HG03460 (cell line): ENCODE measurements at regions not wholly inside any gene's neighbourhood (a gene's known extent, or its start where the extent isn't known, plus 50 kb on each side); places are given as distances from the start of the nearest gene placed in this dataset.
A peak's percentile ranks its signal among the peaks of the same experiment; 100 is the strongest.

Experiments used
- ATAC-seq: cut with Tn5 transposase; IDR thresholded peaks from one replicate; pipeline ENCODE4 v1.9.1; 2021; ENCODE audit not compliant: unreplicated experiment

DNA sequence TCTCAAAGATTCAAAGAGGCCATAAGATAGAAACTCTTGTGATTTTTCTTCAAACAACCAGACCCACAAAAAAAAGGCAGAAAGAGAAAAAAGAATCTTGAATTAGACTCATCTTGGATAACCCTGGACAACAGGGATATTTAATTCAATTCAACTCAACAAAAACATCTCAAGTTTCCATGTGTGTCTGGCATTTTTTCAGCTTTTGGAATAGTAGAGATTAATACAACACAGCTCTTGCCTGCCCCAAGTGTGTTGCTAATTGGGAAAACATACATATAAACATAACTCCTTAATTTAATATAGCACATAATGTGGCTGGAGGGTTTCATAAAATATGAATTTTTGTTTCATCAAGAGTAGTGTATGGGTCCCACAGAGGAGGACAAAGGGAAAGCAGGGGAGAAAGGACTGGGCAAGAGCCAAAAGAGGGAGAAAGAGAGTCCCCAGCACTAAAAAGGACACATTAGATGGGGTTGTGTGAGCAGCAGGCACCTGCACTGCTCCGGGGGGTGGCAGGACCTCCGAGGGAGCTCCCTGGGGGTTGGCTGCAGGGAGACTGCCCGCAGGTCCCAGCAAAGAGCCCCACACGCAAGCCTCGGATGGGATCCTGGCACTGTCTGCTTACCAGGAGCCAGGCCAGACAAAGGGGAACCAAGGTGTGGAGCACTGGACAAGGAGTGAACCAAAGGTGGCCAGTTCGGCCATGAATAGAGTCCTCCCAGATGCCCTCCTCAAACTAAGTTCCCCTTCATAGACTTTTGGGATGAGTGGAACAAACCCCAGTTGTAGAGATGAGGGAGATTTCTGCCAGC lies 65.6 kb upstream of the TMEM72 start:
- ATAC-seq: no peak

GRCh38 chr10:44847110-44847509 lies 64.0 kb upstream of the TMEM72 start:
- ATAC-seq: no peak

- no peak for ATAC-seq
These were observed 62.9 kb upstream of the TMEM72 start for GRCh38 chr10:44848211-44848610.

DNA sequence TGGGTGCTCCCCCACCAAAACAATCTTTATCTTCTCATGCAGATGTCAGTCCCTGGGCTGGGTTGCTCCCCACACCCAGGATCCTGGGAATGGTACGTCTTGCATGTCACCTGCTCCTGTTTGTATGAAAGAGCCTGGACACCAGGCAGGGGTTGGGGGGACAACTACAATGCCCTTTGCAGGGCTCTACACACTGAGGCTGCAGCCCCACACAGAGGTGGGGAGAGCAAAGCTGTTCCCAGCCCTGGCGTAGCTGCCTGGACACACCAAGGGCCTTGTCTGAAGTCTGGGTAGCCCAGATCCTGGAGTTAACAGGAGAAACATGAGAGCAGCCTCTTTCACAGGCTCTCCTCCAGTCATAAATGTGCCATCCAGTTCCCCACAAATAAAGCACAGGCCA lies 61.2 kb upstream of the TMEM72 start:
- ATAC-seq: no peak

GRCh38 chr10:44850356-44850934 lies 60.7 kb upstream of the TMEM72 start:
- no peak for ATAC-seq

DNA sequence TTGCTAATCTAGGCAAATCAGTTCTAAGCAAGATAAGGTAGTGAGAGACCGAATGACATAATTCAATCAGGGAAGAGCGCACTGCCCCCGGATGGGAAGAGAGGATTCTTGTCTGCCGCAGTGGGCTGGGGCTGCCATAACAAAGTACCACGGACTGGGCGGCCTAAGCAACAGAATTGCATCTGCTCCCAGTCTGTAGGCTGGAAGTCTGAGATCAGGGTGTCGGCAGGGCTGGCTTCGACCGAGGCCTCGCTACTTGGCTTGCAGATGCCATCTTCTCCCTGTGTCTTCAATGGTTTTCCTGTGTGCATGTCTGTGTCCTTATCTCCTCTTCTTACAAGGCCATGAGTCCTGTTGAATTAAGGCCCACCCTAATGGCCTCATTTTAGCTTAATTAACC lies 59.7 kb upstream of the TMEM72 start:
- no peak for ATAC-seq

GRCh38 chr10:44851881-44852280 lies 59.3 kb upstream of the TMEM72 start:
- no peak for ATAC-seq

GRCh38 chr10:44853148-44853734 lies 57.9 kb upstream of the TMEM72 start:
- ATAC-seq: no peak

DNA sequence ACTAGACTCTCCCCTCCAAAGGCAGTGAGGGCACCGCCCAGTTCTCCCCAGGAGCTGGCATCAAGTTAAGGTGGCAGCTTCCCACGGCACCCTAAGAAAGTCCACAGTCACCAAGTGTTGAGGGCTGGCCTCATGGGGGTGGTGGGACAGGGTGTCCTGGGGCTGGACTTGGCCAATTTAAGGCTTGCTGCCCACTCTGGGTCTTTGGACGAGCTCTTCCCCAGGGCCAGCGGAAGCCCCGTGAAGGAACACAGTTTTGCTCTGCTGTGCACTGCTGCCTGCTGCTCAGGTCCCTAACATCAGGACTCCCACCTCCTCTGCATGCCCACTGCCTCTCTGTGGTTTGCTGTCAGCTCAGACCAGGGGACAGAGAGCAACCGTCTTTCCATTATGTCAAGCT lies 57.3 kb upstream of the TMEM72 start:
- no peak for ATAC-seq

- no peak for ATAC-seq
These were observed 56.3 kb upstream of the TMEM72 start for GRCh38 chr10:44854693-44855350.

GRCh38 chr10:44856696-44857095 lies 54.4 kb upstream of the TMEM72 start:
- no peak for ATAC-seq

DNA sequence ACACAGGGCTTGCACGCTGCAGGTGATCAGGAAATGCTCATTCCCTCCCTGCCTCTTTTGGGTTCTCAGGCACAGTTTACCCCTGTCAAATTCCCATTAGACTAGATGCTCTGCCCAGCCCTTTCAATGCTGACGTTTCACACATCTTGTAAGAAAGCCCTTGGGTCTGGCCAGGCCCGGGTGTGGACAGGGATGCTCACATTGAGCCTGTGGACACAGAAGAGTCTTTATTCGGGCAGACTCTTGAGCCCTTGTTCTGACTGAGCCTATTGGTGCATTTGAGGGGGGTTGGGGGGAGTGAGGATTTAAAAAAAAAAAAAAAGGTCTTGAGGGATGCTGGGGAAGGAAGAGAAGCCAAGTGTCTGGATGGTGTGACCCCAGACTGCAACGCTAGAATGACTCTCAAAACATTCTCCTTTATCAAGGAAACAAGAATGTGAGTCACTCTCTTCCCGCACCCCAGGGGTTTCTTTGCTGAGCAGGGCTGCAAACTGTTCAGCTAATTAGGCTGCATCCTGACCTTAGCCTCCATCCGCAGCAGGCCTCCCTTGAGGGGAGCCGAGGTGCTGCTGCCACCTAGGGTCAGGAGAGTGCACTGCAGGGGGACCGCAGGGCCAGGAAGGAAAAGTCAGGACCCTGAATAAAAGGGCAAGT lies 53.6 kb upstream of the TMEM72 start:
- peak; percentile 72 for ATAC-seq

GRCh38 chr10:44858017-44858371 lies 53.1 kb upstream of the TMEM72 start:
- no peak for ATAC-seq

DNA sequence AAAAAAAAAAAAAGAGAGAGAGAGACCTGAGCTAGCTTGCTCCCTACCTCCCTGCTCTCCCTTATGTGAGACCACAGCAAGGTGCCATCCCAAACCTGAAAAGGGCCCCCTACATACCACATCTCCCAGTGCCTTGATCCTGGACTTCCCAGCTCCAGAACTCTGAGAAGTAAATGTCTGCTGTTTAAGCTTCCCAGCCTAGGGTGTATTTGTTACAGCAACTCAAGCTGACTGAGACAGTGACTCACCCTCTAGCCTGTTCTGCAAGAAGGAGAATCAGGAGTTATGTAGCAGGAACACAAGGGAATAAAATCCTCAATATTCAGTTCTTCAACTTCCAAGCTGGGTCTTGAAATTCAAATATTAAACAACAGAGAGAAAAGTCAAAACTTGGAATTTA lies 52.1 kb upstream of the TMEM72 start:
- ATAC-seq: no peak

DNA sequence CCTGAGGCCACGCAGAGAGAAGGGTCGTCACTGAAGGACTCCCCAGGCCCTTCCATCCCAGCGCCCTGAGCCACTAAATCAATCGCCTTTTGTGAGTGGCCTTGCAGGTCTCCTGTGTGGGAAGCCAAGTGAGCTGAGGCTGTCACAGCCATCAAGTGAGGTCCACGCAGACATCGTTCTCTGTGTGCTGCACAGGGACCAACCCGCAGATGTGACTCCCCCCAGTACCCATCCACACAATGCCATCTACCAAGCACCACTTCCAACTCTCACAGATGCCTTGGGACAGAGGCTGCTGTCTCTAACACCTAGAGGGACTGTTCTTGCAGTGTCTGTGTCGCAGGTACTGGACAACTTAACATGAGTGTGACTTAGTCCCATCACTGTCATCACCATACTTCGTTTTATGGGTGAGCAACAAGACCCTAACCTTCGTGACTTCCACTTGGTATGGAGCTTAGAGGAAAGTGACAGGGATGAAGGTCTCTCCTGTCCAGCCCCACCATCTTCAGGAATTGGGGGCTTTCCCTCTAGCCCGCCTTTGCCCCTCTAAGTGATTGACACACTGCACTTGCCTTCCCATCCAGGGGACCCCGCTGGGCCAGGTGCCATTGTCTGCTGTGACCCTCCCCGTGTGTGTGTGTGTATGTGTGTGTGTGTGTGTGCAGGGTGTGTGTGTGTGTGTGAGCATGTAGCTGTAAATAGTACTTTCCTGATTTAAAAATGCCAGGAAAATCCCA lies 51.4 kb upstream of the TMEM72 start:
- no peak for ATAC-seq

GRCh38 chr10:44860811-44861736 lies 50.1 kb upstream of the TMEM72 start:
- no peak for ATAC-seq
